AG09319 (cell line): ENCODE measurements at regions not wholly inside any gene's neighbourhood (a gene's known extent, or its start where the extent isn't known, plus 50 kb on each side); places are given as distances from the start of the nearest gene placed in this dataset.

Experiments used
- DNase-seq: peaks from one replicate; pipeline ENCODE4 v3.0.0-alpha.2; 2010; ENCODE audit warnings: low read depth; ENCODE audit errors: extremely low read depth
- TF ChIP-seq, protein P1 (sequence below): IDR thresholded peaks from 2 replicates; pipeline ENCODE4 v1.5.1; 2011; ENCODE audit warnings: low read depth, mild to moderate bottlenecking, inconsistent platforms, low read length, moderate library complexity

DNA sequence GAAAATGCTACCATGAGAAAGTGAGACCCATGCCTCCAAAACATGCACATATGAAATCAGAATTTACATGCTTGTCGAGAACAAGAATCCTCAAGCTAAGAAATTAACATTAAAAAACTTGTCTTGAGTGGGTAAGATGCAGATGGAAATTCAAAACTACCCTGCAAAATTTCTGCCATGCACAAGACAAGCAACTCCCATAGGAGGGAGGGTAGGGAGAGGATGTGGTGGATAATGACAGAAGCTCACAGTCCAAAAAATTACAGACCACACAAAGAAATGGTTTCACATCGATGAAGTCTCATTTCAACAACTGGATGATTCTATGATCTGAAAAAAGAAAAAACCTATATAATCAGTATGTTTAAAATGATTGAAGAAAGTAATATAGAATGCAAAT, 319.9 kb upstream of the PTGER4 start:
- DNase-seq: no peak
- TF ChIP-seq, protein P1, sequence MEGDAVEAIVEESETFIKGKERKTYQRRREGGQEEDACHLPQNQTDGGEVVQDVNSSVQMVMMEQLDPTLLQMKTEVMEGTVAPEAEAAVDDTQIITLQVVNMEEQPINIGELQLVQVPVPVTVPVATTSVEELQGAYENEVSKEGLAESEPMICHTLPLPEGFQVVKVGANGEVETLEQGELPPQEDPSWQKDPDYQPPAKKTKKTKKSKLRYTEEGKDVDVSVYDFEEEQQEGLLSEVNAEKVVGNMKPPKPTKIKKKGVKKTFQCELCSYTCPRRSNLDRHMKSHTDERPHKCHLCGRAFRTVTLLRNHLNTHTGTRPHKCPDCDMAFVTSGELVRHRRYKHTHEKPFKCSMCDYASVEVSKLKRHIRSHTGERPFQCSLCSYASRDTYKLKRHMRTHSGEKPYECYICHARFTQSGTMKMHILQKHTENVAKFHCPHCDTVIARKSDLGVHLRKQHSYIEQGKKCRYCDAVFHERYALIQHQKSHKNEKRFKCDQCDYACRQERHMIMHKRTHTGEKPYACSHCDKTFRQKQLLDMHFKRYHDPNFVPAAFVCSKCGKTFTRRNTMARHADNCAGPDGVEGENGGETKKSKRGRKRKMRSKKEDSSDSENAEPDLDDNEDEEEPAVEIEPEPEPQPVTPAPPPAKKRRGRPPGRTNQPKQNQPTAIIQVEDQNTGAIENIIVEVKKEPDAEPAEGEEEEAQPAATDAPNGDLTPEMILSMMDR: no peak

DNA sequence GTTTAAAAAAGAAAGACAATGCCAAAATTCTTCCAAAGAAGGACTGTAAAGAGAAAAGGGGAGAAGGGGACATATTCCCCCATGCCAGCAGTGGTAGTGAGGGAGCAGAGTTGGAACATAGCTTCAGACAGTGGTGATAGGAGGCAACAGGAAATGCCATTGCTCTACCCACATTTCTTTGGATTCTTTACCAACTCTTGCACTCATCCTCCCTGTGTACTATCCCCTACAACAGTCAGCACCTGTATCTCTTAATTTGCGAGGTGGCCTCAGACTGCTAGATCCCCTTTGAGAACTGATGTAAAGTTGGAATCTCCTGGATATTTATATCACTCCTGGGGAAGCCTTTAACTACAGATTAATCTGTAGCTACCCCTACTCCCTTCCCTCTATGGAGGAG, 320.6 kb upstream of the PTGER4 start:
- DNase-seq: no peak
- TF ChIP-seq, protein P1: no peak

DNA sequence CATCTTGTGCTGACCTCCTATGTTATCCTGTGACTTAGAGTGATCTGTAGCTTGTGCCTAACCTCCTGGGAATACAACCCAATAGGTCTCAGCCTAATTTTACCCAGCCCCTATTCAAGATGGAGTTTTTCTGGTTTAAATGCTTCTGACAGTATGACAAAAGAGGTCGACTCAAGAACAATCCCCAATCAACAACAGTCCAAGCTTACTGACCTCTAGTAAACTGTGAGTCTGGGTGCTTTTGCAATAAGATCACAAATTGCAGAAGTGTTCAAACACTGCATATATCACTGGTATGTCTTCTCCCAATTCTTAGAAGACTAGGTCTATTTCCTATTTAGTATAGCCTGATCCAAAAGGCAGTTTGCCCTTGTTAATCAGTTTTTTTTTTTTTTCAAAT, 323.5 kb upstream of the PTGER4 start:
- no peak for DNase-seq
- TF ChIP-seq, protein P1: no peak

DNA sequence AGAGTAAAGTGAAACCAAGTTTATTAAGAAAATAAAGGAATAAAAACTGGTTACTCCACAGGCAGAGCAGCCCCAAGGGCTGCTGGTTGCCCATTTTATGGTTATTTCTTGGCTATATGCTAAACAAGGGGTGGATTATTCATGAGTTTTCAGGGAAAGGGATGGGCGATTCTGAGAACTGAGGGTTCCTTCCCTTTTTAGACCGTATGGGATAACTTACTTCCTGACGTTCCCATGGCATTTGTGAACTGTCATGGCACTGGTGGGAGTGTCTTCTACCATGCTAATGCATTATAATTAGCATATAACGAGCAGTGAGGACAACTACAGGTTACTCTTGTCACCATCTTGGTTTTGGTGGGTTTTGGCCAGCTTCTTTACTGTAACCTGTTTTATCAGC, 323.9 kb upstream of the PTGER4 start:
- TF ChIP-seq, protein P1: no peak

DNA sequence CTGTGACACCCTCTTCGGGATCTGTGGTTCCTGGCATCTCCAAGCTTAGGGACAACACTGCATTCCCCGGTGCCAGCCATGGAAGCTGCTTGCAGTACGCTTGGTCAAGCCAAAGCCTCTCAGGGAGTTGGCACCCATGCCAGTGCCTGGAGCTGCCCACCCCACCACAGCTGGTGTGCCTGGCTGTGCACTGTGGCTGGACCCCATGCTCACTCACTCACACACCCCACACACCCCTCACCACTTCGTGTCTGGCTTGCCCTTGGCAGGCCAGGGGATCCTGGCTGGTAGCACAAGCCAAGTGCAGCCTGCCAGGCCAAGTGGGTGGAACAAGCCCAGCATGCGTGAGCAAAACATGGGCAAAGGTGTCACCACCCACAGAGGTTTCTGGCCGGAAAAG, 324.5 kb upstream of the PTGER4 start:
- TF ChIP-seq, protein P1: no peak
- no peak for DNase-seq

More for the DNA sequence above, 323.9 kb upstream of the PTGER4 start:
- no peak for DNase-seq

DNA sequence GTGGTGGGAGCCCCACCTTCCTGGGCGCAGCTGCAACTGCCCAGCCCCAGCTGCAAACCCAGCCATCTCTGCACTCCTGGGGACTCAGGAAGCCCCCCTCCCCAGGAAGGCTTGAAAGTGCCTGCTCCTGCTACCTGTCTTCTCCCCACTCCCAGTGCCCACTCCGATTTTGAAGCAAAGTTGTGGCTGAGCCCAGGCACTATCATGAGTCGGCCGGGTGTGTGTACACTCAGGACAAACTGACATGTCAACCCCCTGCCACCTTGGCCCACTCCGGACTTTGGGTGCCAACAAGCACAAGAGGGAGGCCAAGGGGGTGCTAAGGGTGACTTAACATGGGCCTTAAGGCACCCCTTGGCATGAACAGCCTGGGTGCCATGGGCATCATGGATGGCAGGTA, 325.5 kb upstream of the PTGER4 start:
- DNase-seq: no peak
- TF ChIP-seq, protein P1: no peak

DNA sequence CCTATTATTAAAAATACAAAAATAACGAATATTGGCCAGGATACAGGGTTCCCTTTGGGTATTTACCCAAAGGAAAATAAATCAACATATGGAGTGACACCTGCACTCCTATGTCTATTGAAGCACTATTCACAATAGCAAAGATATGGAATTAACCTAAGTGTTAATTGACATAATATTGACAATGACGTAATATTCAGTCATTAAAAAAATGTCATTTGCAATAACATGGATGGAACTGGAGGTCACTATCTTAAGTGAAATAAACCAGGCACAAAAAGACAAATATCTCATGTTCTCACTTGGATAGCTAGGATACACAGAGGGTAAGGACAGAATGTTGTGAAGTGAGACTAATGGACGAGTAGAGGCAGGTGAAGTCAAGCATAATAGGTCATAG, 326.3 kb upstream of the PTGER4 start:
- DNase-seq: no peak
- TF ChIP-seq, protein P1: no peak
